K562 (cell line): ENCODE measurements at regions not wholly inside any gene's neighbourhood (a gene's known extent, or its start where the extent isn't known, plus 50 kb on each side); places are given as distances from the start of the nearest gene placed in this dataset.

ENCODE experiments used
- SIX5 ChIP-seq, 2 experiments: IDR thresholded peaks; 2 replicates each; pipeline ENCODE4 v1.6.1; 2011; ENCODE audit warnings: low read length in 2 of 2, borderline replicate concordance in 1 of 2, low read depth in 1 of 2, mild to moderate bottlenecking in 1 of 2, moderate library complexity in 1 of 2; ENCODE audit not compliant: insufficient read depth in 1 of 2
- SRSF1 ChIP-seq: fragments of 200-400 bp; formaldehyde crosslinking; IDR thresholded peaks from 2 replicates; pipeline ENCODE4 v1.6.1; 2017; ENCODE audit warnings: mild to moderate bottlenecking, low read depth, low read length, moderate library complexity
- ZKSCAN8 ChIP-seq: fragments of 200-800 bp; sonication (Bioruptor generic); IDR thresholded peaks from 2 replicates; pipeline ENCODE4 v1.6.1; 2016; ENCODE audit warnings: missing genetic modification characterization, missing compliant biosample characterization
- ZNF764 ChIP-seq: fragments of 250-450 bp; sonication (Bioruptor Pico); IDR thresholded peaks from 2 replicates; pipeline ENCODE4 v1.4.0; 2020; ENCODE audit warnings: low read depth, mild to moderate bottlenecking, moderate library complexity
- TF ChIP-seq, protein P1 (sequence below): sonication (generic); formaldehyde crosslinking; IDR thresholded peaks from 2 replicates; pipeline ENCODE4 v1.8.0; 2023; ENCODE audit warnings: mild to moderate bottlenecking, missing genetic modification reagents
- TF ChIP-seq, protein P2 (sequence below): fragments of 250-450 bp; sonication (Bioruptor Pico); IDR thresholded peaks from 2 replicates; pipeline ENCODE4 v1.5.0; 2021; ENCODE audit warnings: mild to moderate bottlenecking, moderate library complexity
- TF ChIP-seq, protein P3 (sequence below): fragments of 250-450 bp; sonication (Bioruptor Pico); IDR thresholded peaks from 2 replicates; pipeline ENCODE4 v1.4.0; 2020; ENCODE audit warnings: mild to moderate bottlenecking, moderate library complexity
- TF ChIP-seq, protein P4 (sequence below): fragments of 450-650 bp; IDR thresholded peaks from 2 replicates; pipeline ENCODE4 v1.6.1; 2018; ENCODE audit warnings: mild to moderate bottlenecking, low read depth; ENCODE audit not compliant: partially characterized antibody
- TF ChIP-seq, protein P5 (sequence below): sonication (generic); formaldehyde crosslinking; IDR thresholded peaks from 2 replicates; pipeline ENCODE4 v1.8.1; 2023; ENCODE audit warnings: mild to moderate bottlenecking, missing genetic modification reagents
- TF ChIP-seq, protein P6 (sequence below): fragments of 200-400 bp; formaldehyde crosslinking; IDR thresholded peaks from 2 replicates; pipeline ENCODE4 v1.6.1; 2017; ENCODE audit warnings: mild to moderate bottlenecking, low read depth, low read length, moderate library complexity

DNA sequence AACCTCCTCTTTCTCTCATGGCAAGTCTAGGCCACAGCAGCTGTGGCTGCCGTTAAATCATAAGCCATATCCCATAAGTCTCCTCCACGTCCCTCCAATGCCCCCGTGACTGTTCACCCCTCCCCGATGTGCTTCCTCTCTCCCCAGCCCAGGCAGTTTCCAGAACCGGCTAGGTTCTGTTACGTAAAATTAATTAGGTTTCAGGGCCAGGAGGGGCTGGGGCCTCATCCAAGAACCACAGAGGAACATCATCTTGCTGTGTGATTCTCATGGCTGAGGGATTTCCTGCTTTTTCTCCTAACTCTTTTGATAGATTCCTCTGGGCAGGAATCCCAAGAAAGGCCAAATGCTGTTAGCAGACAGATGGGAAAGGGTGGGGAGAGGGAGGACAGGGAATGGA is 141.8 kb upstream of the AJAP1 start (continued):
- TF ChIP-seq, protein P1, sequence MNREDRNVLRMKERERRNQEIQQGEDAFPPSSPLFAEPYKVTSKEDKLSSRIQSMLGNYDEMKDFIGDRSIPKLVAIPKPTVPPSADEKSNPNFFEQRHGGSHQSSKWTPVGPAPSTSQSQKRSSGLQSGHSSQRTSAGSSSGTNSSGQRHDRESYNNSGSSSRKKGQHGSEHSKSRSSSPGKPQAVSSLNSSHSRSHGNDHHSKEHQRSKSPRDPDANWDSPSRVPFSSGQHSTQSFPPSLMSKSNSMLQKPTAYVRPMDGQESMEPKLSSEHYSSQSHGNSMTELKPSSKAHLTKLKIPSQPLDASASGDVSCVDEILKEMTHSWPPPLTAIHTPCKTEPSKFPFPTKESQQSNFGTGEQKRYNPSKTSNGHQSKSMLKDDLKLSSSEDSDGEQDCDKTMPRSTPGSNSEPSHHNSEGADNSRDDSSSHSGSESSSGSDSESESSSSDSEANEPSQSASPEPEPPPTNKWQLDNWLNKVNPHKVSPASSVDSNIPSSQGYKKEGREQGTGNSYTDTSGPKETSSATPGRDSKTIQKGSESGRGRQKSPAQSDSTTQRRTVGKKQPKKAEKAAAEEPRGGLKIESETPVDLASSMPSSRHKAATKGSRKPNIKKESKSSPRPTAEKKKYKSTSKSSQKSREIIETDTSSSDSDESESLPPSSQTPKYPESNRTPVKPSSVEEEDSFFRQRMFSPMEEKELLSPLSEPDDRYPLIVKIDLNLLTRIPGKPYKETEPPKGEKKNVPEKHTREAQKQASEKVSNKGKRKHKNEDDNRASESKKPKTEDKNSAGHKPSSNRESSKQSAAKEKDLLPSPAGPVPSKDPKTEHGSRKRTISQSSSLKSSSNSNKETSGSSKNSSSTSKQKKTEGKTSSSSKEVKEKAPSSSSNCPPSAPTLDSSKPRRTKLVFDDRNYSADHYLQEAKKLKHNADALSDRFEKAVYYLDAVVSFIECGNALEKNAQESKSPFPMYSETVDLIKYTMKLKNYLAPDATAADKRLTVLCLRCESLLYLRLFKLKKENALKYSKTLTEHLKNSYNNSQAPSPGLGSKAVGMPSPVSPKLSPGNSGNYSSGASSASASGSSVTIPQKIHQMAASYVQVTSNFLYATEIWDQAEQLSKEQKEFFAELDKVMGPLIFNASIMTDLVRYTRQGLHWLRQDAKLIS (CRISPR knock-in tag): no peak
- TF ChIP-seq ZKSCAN8 (no peak), SIX5 (IDR thresholded peaks at IDR 0.05; ENCODE audit: borderline replicate concordance in 1 of 2, insufficient read depth in 1 of 2, low read depth in 1 of 2, low read length in 2 of 2) (no peak), SRSF1 (no peak), ZNF764 (no peak)
- TF ChIP-seq, protein P2, sequence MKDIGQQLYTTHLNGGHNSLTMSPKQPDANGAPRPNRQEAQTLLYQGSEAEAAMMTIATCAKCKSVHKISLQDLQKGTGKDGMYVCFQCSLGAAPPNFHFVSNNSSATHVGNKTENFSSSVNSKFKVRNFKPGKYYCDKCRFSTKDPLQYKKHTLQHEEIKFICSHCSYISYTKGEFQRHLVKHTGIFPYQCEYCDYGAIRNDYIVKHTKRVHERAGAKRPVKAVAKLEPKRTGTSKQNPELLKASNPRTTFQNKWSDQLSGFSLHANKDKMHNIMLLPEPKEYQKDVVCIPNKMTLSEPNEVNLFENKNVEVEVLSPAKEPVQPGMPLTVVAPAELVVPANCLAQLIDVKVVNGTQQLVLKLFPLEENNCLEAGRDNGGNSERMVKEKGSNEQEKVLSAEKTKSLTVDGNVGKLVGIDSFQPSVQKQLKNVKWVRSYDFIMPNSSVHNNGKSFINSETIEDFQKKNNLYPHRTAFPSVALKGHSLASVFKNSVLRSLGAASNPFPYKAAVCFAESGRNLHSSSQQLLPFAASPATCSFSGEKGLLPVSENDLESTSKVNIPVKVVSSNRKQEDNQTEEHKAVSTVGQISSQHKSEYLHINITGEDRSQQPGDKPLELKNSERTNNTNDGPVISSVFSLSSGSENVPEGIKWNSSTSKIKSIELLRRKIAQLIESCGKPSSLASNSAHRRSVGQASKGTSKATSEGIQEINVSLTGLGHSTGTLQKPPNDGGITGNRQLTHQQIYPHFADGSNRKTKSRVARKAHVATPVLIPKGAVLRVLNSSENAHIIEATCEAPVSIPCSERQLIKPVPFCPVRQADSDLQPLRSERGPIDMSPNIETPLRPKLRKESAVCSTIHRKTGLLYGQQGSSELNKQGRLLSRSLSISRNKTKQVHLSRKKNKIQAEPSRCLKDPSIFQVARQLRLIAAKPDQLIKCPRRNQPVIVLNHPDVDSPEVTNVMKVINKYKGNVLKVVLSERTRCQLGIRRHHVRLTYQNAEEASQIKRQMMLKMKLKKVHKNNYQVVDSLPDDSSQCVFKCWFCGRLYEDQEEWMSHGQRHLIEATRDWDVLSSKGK (CRISPR knock-in tag): no peak
- TF ChIP-seq, protein P3, sequence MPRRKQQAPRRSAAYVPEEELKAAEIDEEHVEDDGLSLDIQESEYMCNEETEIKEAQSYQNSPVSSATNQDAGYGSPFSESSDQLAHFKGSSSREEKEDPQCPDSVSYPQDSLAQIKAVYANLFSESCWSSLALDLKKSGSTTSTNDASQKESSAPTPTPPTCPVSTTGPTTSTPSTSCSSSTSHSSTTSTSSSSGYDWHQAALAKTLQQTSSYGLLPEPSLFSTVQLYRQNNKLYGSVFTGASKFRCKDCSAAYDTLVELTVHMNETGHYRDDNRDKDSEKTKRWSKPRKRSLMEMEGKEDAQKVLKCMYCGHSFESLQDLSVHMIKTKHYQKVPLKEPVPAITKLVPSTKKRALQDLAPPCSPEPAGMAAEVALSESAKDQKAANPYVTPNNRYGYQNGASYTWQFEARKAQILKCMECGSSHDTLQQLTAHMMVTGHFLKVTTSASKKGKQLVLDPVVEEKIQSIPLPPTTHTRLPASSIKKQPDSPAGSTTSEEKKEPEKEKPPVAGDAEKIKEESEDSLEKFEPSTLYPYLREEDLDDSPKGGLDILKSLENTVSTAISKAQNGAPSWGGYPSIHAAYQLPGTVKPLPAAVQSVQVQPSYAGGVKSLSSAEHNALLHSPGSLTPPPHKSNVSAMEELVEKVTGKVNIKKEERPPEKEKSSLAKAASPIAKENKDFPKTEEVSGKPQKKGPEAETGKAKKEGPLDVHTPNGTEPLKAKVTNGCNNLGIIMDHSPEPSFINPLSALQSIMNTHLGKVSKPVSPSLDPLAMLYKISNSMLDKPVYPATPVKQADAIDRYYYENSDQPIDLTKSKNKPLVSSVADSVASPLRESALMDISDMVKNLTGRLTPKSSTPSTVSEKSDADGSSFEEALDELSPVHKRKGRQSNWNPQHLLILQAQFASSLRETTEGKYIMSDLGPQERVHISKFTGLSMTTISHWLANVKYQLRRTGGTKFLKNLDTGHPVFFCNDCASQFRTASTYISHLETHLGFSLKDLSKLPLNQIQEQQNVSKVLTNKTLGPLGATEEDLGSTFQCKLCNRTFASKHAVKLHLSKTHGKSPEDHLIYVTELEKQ (CRISPR knock-in tag): no peak
- TF ChIP-seq, protein P4, sequence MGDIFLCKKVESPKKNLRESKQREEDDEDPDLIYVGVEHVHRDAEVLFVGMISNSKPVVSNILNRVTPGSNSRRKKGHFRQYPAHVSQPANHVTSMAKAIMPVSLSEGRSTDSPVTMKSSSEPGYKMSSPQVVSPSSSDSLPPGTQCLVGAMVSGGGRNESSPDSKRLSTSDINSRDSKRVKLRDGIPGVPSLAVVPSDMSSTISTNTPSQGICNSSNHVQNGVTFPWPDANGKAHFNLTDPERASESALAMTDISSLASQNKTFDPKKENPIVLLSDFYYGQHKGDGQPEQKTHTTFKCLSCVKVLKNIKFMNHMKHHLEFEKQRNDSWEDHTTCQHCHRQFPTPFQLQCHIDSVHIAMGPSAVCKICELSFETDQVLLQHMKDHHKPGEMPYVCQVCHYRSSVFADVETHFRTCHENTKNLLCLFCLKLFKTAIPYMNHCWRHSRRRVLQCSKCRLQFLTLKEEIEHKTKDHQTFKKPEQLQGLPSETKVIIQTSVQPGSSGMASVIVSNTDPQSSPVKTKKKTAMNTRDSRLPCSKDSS: no peak
- TF ChIP-seq, protein P5, sequence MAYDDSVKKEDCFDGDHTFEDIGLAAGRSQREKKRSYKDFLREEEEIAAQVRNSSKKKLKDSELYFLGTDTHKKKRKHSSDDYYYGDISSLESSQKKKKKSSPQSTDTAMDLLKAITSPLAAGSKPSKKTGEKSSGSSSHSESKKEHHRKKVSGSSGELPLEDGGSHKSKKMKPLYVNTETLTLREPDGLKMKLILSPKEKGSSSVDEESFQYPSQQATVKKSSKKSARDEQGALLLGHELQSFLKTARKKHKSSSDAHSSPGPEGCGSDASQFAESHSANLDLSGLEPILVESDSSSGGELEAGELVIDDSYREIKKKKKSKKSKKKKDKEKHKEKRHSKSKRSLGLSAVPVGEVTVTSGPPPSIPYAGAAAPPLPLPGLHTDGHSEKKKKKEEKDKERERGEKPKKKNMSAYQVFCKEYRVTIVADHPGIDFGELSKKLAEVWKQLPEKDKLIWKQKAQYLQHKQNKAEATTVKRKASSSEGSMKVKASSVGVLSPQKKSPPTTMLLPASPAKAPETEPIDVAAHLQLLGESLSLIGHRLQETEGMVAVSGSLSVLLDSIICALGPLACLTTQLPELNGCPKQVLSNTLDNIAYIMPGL (CRISPR knock-in tag): no peak
- TF ChIP-seq, protein P6, sequence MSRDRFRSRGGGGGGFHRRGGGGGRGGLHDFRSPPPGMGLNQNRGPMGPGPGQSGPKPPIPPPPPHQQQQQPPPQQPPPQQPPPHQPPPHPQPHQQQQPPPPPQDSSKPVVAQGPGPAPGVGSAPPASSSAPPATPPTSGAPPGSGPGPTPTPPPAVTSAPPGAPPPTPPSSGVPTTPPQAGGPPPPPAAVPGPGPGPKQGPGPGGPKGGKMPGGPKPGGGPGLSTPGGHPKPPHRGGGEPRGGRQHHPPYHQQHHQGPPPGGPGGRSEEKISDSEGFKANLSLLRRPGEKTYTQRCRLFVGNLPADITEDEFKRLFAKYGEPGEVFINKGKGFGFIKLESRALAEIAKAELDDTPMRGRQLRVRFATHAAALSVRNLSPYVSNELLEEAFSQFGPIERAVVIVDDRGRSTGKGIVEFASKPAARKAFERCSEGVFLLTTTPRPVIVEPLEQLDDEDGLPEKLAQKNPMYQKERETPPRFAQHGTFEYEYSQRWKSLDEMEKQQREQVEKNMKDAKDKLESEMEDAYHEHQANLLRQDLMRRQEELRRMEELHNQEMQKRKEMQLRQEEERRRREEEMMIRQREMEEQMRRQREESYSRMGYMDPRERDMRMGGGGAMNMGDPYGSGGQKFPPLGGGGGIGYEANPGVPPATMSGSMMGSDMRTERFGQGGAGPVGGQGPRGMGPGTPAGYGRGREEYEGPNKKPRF: no peak
